H9 (cell line): ENCODE measurements at regions not wholly inside any gene's neighbourhood (a gene's known extent, or its start where the extent isn't known, plus 50 kb on each side); places are given as distances from the start of the nearest gene placed in this dataset.

Source experiments
- DNase-seq: peaks from one replicate; pipeline ENCODE4 v3.0.0-alpha.2; 2017
- H2AFZ ChIP-seq: one replicate; pipeline ENCODE4 v1.6.1; 2013; ENCODE audit warnings: mild to moderate bottlenecking, low read length, control low read depth, moderate library complexity
- H2AK5ac ChIP-seq: 2 replicates; pipeline ENCODE4 v1.6.1; 2013; ENCODE audit warnings: low read length, control low read depth, mixed read lengths; ENCODE audit not compliant: insufficient read length
- H2BK120ac ChIP-seq: one replicate; pipeline ENCODE4 v1.6.1; 2013; ENCODE audit warnings: low read depth, mild to moderate bottlenecking, low read length, control low read depth, inconsistent platforms; ENCODE audit not compliant: poor library complexity, severe bottlenecking
- H2BK12ac ChIP-seq: 2 replicates; pipeline ENCODE4 v1.6.1; 2013; ENCODE audit warnings: low read length, control low read depth, mixed read lengths, low read depth; ENCODE audit not compliant: insufficient read length
- H2BK15ac ChIP-seq: 2 replicates; pipeline ENCODE4 v1.6.1; 2013; ENCODE audit warnings: low read depth, low read length, control low read depth
- H2BK20ac ChIP-seq: one replicate; pipeline ENCODE4 v1.6.1; 2013; ENCODE audit warnings: low read depth, mild to moderate bottlenecking, low read length, control low read depth, inconsistent platforms; ENCODE audit not compliant: poor library complexity, severe bottlenecking
- H2BK5ac ChIP-seq: 2 replicates; pipeline ENCODE4 v1.6.1; 2013; ENCODE audit warnings: low read length, control low read depth, mixed read lengths; ENCODE audit not compliant: insufficient read length
- H3K14ac ChIP-seq: 2 replicates; pipeline ENCODE4 v1.6.1; 2013; ENCODE audit warnings: low read length, control low read depth; ENCODE audit not compliant: insufficient read depth
- H3K18ac ChIP-seq: 2 replicates; pipeline ENCODE4 v1.6.1; 2013; ENCODE audit warnings: low read depth, mild to moderate bottlenecking, mixed read lengths, low read length, control low read depth; ENCODE audit not compliant: insufficient read length
- H3K23ac ChIP-seq: 2 replicates; pipeline ENCODE4 v1.6.1; 2013; ENCODE audit warnings: low read length, control low read depth, mixed read lengths, low read depth; ENCODE audit not compliant: insufficient read length
- H3K23me2 ChIP-seq: 2 replicates; pipeline ENCODE4 v1.6.1; 2013; ENCODE audit warnings: low read depth, mild to moderate bottlenecking, mixed read lengths, low read length, control low read depth; ENCODE audit not compliant: insufficient read length, poor library complexity, severe bottlenecking
- H3K27ac ChIP-seq: 2 replicates; pipeline ENCODE4 v1.5.1; 2013; ENCODE audit warnings: low read length, control low read depth, mixed read lengths, low read depth; ENCODE audit not compliant: insufficient read length
- H3K27me3 ChIP-seq: 2 replicates; pipeline ENCODE4 v1.6.1; 2013; ENCODE audit warnings: low read length, control low read depth, inconsistent platforms; ENCODE audit not compliant: insufficient read depth
- H3K4ac ChIP-seq: 2 replicates; pipeline ENCODE4 v1.6.1; 2013; ENCODE audit warnings: low read depth, mild to moderate bottlenecking, control low read depth, inconsistent platforms, low read length, moderate library complexity
- H3K4me1 ChIP-seq: 2 replicates; pipeline ENCODE4 v1.6.1; 2013; ENCODE audit warnings: low read length, control low read depth, inconsistent platforms; ENCODE audit not compliant: insufficient read depth
- H3K4me2 ChIP-seq: 2 replicates; pipeline ENCODE4 v1.6.1; 2013; ENCODE audit warnings: low read length, control low read depth, mixed read lengths; ENCODE audit not compliant: insufficient read length, insufficient read depth
- H3K56ac ChIP-seq: 2 replicates; pipeline ENCODE4 v1.6.1; 2013; ENCODE audit warnings: low read depth, mild to moderate bottlenecking, mixed read lengths, low read length, control low read depth; ENCODE audit not compliant: insufficient read length
- H3K79me1 ChIP-seq: 2 replicates; pipeline ENCODE4 v1.6.1; 2013; ENCODE audit warnings: low read depth, mild to moderate bottlenecking, moderate library complexity, low read length, control low read depth, inconsistent platforms; ENCODE audit not compliant: insufficient read depth, poor library complexity, severe bottlenecking
- H3K79me2 ChIP-seq: 2 replicates; pipeline ENCODE4 v1.6.1; 2013; ENCODE audit warnings: low read length, control low read depth, inconsistent platforms; ENCODE audit not compliant: insufficient read depth
- H3K9ac ChIP-seq: 2 replicates; pipeline ENCODE4 v1.6.1; 2013; ENCODE audit warnings: low read length, control low read depth, mixed read lengths; ENCODE audit not compliant: insufficient read length; ENCODE audit errors: extremely low read depth
- H3K9me3 ChIP-seq: one replicate; pipeline ENCODE4 v1.6.1; 2013; ENCODE audit warnings: low read depth, low read length, inconsistent platforms; ENCODE audit not compliant: control insufficient read depth
- H3T11ph ChIP-seq: one replicate; pipeline ENCODE4 v1.6.1; 2013; ENCODE audit warnings: mild to moderate bottlenecking, low read length, control low read depth, inconsistent platforms
- H4K20me1 ChIP-seq: one replicate; pipeline ENCODE4 v1.6.1; 2013; ENCODE audit not compliant: control insufficient read depth, insufficient read length, insufficient read depth
- H4K5ac ChIP-seq: 2 replicates; pipeline ENCODE4 v1.6.1; 2013; ENCODE audit warnings: low read depth, mild to moderate bottlenecking, mixed read lengths, low read length, control low read depth; ENCODE audit not compliant: insufficient read length
- H4K8ac ChIP-seq: replicated peaks from 2 replicates; pipeline ENCODE4 v1.6.1; 2013; ENCODE audit warnings: low read length, control low read depth, mixed read lengths, low read depth; ENCODE audit not compliant: insufficient read length
- H4K91ac ChIP-seq: 2 replicates; pipeline ENCODE4 v1.6.1; 2013; ENCODE audit warnings: low read depth, mild to moderate bottlenecking, moderate library complexity, mixed read lengths, low read length, control low read depth; ENCODE audit not compliant: insufficient read length
- H3K27ac Mint-ChIP-seq, 3 experiments: 2 replicates in 2 of 3; 3 replicates in 1 of 3; pipeline ENCODE4 v1.8.0; 2020 to 2021; ENCODE audit warnings: mixed read lengths in 3 of 3, mild to moderate bottlenecking in 1 of 3, moderate library complexity in 1 of 3
- H3K27me3 Mint-ChIP-seq: 2 replicates; pipeline ENCODE4 v1.8.0; 2021; ENCODE audit warnings: low read depth, mild to moderate bottlenecking, moderate library complexity, mixed read lengths
- H3K36me3 Mint-ChIP-seq, 3 experiments: 2 replicates in 2 of 3; 3 replicates in 1 of 3; pipeline ENCODE4 v1.8.0; 2020 to 2021; ENCODE audit warnings: low read depth in 3 of 3, mixed read lengths in 3 of 3; ENCODE audit not compliant: insufficient read depth in 1 of 3
- H3K4me1 Mint-ChIP-seq, 2 experiments: 2 replicates each; pipeline ENCODE4 v1.8.0; 2020; ENCODE audit warnings: mixed read lengths in 2 of 2
- H3K4me3 Mint-ChIP-seq, 2 experiments: 2 replicates in 1 of 2; 3 replicates in 1 of 2; pipeline ENCODE4 v1.8.0; 2020 to 2021; ENCODE audit warnings: mild to moderate bottlenecking in 2 of 2, mixed read lengths in 2 of 2, moderate library complexity in 1 of 2
- H3K9me3 Mint-ChIP-seq, 2 experiments: 2 replicates in 1 of 2; 3 replicates in 1 of 2; pipeline ENCODE4 v1.8.0; 2020; ENCODE audit warnings: mild to moderate bottlenecking in 2 of 2, mixed read lengths in 2 of 2, moderate library complexity in 1 of 2
- CTCF ChIP-seq: fragments of 200-600 bp; sonication (generic); conservative IDR thresholded peaks from 3 replicates; pipeline ENCODE4 v1.8.0; 2021; ENCODE audit warnings: antibody characterized with exemption, mild to moderate bottlenecking

GRCh38 chr7:125241548-125241947, 311.9 kb upstream of the POT1 start:
- Mint-ChIP-seq H3K27ac (no peak overlapping the region), H3K4me3 (no peak overlapping the region), H3K36me3 (peaks cover 0 to 17% (median 0%) of the 10 kb centered on the region in 3 experiments; a peak in 2 of 7 replicates), H3K27me3 (no peaks in the 10 kb centered on the region), H3K9me3 (no peaks in the 10 kb centered on the region; a peak in 1 of 5 replicates), H3K4me1 (no peaks in the 10 kb centered on the region)
- H2BK5ac ChIP-seq, result no peak overlapping the region
- no peaks in the 10 kb centered on the region for H3K23me2 ChIP-seq
- no peak overlapping the region for H2AFZ ChIP-seq
- no peak overlapping the region for H4K8ac ChIP-seq
- DNase-seq, result no peak
- no peak overlapping the region for H3K56ac ChIP-seq
- no peaks in the 10 kb centered on the region for H4K20me1 ChIP-seq
- H3K4ac ChIP-seq, result no peak overlapping the region
- no peaks in the 10 kb centered on the region for H3K4me1 ChIP-seq
- no peak overlapping the region for H3T11ph ChIP-seq
- no peak overlapping the region for H2BK15ac ChIP-seq
- H3K79me1 ChIP-seq, result no peaks in the 10 kb centered on the region
- no peak overlapping the region for H3K14ac ChIP-seq
- no peak overlapping the region for H2BK20ac ChIP-seq
- H2BK12ac ChIP-seq, result no peak overlapping the region
- H3K18ac ChIP-seq, result no peak overlapping the region
- H4K91ac ChIP-seq, result no peak overlapping the region
- no peak for TF ChIP-seq CTCF
- H3K9ac ChIP-seq, result no peak overlapping the region
- H3K27me3 ChIP-seq, result no peaks in the 10 kb centered on the region
- no peak overlapping the region for H3K4me2 ChIP-seq
- no peak overlapping the region for H2BK120ac ChIP-seq
- H3K79me2 ChIP-seq, result no peaks in the 10 kb centered on the region
- H2AK5ac ChIP-seq, result no peak overlapping the region
- H4K5ac ChIP-seq, result no peak overlapping the region
- no peak overlapping the region for H3K27ac ChIP-seq
- H3K9me3 ChIP-seq, result no peaks in the 10 kb centered on the region
- no peak overlapping the region for H3K23ac ChIP-seq
